GM19239 (cell line): ENCODE measurements at regions not wholly inside any gene's neighbourhood (a gene's known extent, or its start where the extent isn't known, plus 50 kb on each side); places are given as distances from the start of the nearest gene placed in this dataset.
"Not testable (repeated sequence)": the region's sequence is repeated elsewhere in the genome, so short reads cannot be mapped to it uniquely, and the experiment has no call there.

ENCODE experiments used
- DNase-seq: peaks from one replicate; pipeline ENCODE4 v3.0.0; 2011; ENCODE audit warnings: low spot score; ENCODE audit not compliant: insufficient read length
- FAIRE-seq: peaks from 2 replicates; lab custom pipeline; 2011; peaks lifted over from hg19 to GRCh38; lab: Jason Lieb, UNC

- DNase-seq (no peak), FAIRE-seq (no peak)
Observed at GRCh38 chr1:58089898-58090534, 456.5 kb downstream of the OMA1 start.

GRCh38 chr1:58084266-58084665 lies 462.3 kb downstream of the OMA1 start:
- FAIRE-seq: no peak
- DNase-seq: no peak

- FAIRE-seq: no peak
Observed at GRCh38 chr1:58082596-58082995, 463.9 kb downstream of the OMA1 start.

GRCh38 chr1:58076258-58076657 lies 470.3 kb downstream of the OMA1 start:
- FAIRE-seq: no peak
- DNase-seq: no peak

More at GRCh38 chr1:58082596-58082995, 463.9 kb downstream of the OMA1 start:
- DNase-seq: no peak

- no peak for FAIRE-seq
- no peak for DNase-seq
Observed at GRCh38 chr1:58075188-58075578, 471.3 kb downstream of the OMA1 start.

- no peak for FAIRE-seq
- DNase-seq: no peak
Observed at GRCh38 chr1:58072450-58072849, 474.1 kb downstream of the OMA1 start.

- FAIRE-seq (no peak), DNase-seq (no peak)
Observed at GRCh38 chr1:58067082-58067481, 479.4 kb downstream of the OMA1 start.

- DNase-seq: no peak
- FAIRE-seq: no peak
Observed at GRCh38 chr1:58065520-58065919, 481.0 kb downstream of the OMA1 start.

- no peak for FAIRE-seq
- DNase-seq: no peak
Observed at GRCh38 chr1:58064166-58064565, 482.4 kb downstream of the OMA1 start.

- no peak for FAIRE-seq
- DNase-seq: no peak
Observed at GRCh38 chr1:58063095-58063494, 483.4 kb downstream of the OMA1 start.

GRCh38 chr1:58062635-58063034 lies 483.9 kb downstream of the OMA1 start:
- FAIRE-seq: no peak
- no peak for DNase-seq

- DNase-seq: no peak
- FAIRE-seq: no peak
Observed at GRCh38 chr1:58060559-58061170, 485.9 kb downstream of the OMA1 start.

- FAIRE-seq (no peak), DNase-seq (no peak)
Observed at GRCh38 chr1:58059789-58060188, 486.7 kb downstream of the OMA1 start.

GRCh38 chr1:58058323-58058722 lies 488.2 kb downstream of the OMA1 start:
- FAIRE-seq (no peak), DNase-seq (no peak)

- FAIRE-seq (no peak), DNase-seq (no peak)
Observed at GRCh38 chr1:58057826-58058225, 488.7 kb downstream of the OMA1 start.

GRCh38 chr1:58051187-58051586 lies 495.3 kb downstream of the OMA1 start:
- not testable (repeated sequence) for DNase-seq, FAIRE-seq

- DNase-seq (peak; percentile 24), FAIRE-seq (no peak)
Observed at GRCh38 chr1:58047265-58047858, 499.2 kb downstream of the OMA1 start.

GRCh38 chr1:58045094-58045705 lies 501.3 kb downstream of the OMA1 start:
- no peak for DNase-seq

GRCh38 chr1:58041621-58042020 lies 504.9 kb downstream of the OMA1 start:
- FAIRE-seq: no peak
- no peak for DNase-seq

More at GRCh38 chr1:58045094-58045705, 501.3 kb downstream of the OMA1 start:
- no peak for FAIRE-seq

- FAIRE-seq (no peak), DNase-seq (no peak)
Observed at GRCh38 chr1:58038574-58038973, 508.0 kb downstream of the OMA1 start.

GRCh38 chr1:58035523-58035922 lies 511.0 kb downstream of the OMA1 start:
- no peak for FAIRE-seq
- DNase-seq: no peak
